ENCODE measurements at regions not wholly inside any gene's neighbourhood (a gene's known extent, or its start where the extent isn't known, plus 50 kb on each side); places are given as distances from the start of the nearest gene placed in this dataset.

- TF ChIP-seq TFE3 (CRISPR knock-in tag; IDR thresholded peaks at IDR 0.05): no peak
- no peak for TF ChIP-seq RBM14 (IDR thresholded peaks at IDR 0.05; ENCODE audit: borderline replicate concordance, insufficient read depth, low read depth, low read length)
- no peak for TF ChIP-seq GATAD2A (IDR thresholded peaks at IDR 0.05)
- no peak for TF ChIP-seq ZNF717 (CRISPR knock-in tag; IDR thresholded peaks at IDR 0.05)
- no peak for TF ChIP-seq ZNF140 (CRISPR knock-in tag; IDR thresholded peaks at IDR 0.05)
- no peak for TF ChIP-seq ELF1 (tag; IDR thresholded peaks at IDR 0.05)
- no peak for TF ChIP-seq MTA2 (IDR thresholded peaks at IDR 0.05; ENCODE audit: low read depth)
- TF ChIP-seq KAT2B (IDR thresholded peaks at IDR 0.05; ENCODE audit: low read depth, low read length): no peak
These were observed 329.4 kb upstream of the PPARGC1A start (continued) for GRCh38 chr4:24219209-24219608.

- ATAC-seq (no peak), FAIRE-seq (no peak), DNase-seq (ENCODE audit: extremely low read depth in 1 of 4, low spot score in 3 of 4) (no peak)
- no peaks in the 10 kb centered on the region for H3K4me1 ChIP-seq (replicated peaks in 1 of 2; ENCODE audit: control insufficient read depth in 2 of 2, insufficient read depth in 2 of 2, low read length in 2 of 2)
- H3K27ac ChIP-seq (ENCODE audit: extremely low read depth, low read depth, low read length): no peak overlapping the region
- no peaks in the 10 kb centered on the region for H3K9me3 ChIP-seq (replicated peaks; ENCODE audit: control insufficient read depth, insufficient read depth, low read depth, low read length)
- H3K4me3 ChIP-seq: no peak overlapping the region
- intact Hi-C loops (cut with micrococcal nuclease) (no loop called here), in situ Hi-C loops (cut with MboI) (no loop called here)
- no peak overlapping the region for H3K4me2 ChIP-seq (ENCODE audit: insufficient read depth, low read length)
- no peaks in the 10 kb centered on the region for H3K27me3 ChIP-seq (ENCODE audit: control insufficient read depth in 2 of 2, insufficient read depth in 2 of 2, low read length in 2 of 2)
- H3K9ac ChIP-seq (ENCODE audit: insufficient read depth in 1 of 2, low read depth in 2 of 2, low read length in 2 of 2): no peak overlapping the region
- CTCF ChIA-PET (ENCODE audit: low intra/inter-chr PET ratio): no interaction called here
- POLR2A ChIA-PET: no interaction called here
- no peak overlapping the region for H2AFZ ChIP-seq (ENCODE audit: low read depth, low read length)
- H3K79me2 ChIP-seq (ENCODE audit: control insufficient read depth, insufficient read depth, low read length): no peaks in the 10 kb centered on the region
- no peaks in the 10 kb centered on the region for H3K9me1 ChIP-seq (ENCODE audit: control insufficient read depth, insufficient read depth, low read length)
- no peaks in the 10 kb centered on the region for H3K36me3 ChIP-seq (ENCODE audit: control insufficient read depth, insufficient read depth, low read length)
- BruUV-seq (replicated peaks): no TSS peak
- H4K20me1 ChIP-seq (replicated peaks; ENCODE audit: control insufficient read depth, insufficient read depth, low read length): no peaks in the 10 kb centered on the region
- TF ChIP-seq RBM25 (IDR thresholded peaks at IDR 0.05; ENCODE audit: low read depth, low read length, severe bottlenecking): no peak
- TF ChIP-seq ZBTB33 (CRISPR knock-in tag; IDR thresholded peaks at IDR 0.05): no peak
- TF ChIP-seq JUN (IDR thresholded peaks at IDR 0.05; ENCODE audit: borderline replicate concordance, low read depth, low read length): no peak
- TF ChIP-seq JUN (CRISPR knock-in tag; IDR thresholded peaks at IDR 0.05; ENCODE audit: borderline replicate concordance): no peak
- TF ChIP-seq ZFP30 (CRISPR knock-in tag; IDR thresholded peaks at IDR 0.05; ENCODE audit: borderline replicate concordance): no peak
- TF ChIP-seq CEBPG (CRISPR knock-in tag; IDR thresholded peaks at IDR 0.05): no peak
- TF ChIP-seq CEBPG (tag; conservative IDR thresholded peaks at IDR 0.05 in 1 of 2, IDR thresholded peaks at IDR 0.05 in 1 of 2): no peak
- no peak for TF ChIP-seq IRF1 (CRISPR knock-in tag; IDR thresholded peaks at IDR 0.05; ENCODE audit: borderline replicate concordance)
These were observed 328.7 kb upstream of the PPARGC1A start for GRCh38 chr4:24218566-24218965.
